Choroid plexus epithelial cell (primary cell): ENCODE measurements at regions not wholly inside any gene's neighbourhood (a gene's known extent, or its start where the extent isn't known, plus 50 kb on each side); places are given as distances from the start of the nearest gene placed in this dataset.

Source experiments
- DNase-seq: peaks from one replicate; pipeline ENCODE4 v3.0.0-alpha.2; 2010; ENCODE audit warnings: low read depth
- H3K4me3 ChIP-seq: 2 replicates; pipeline ENCODE4 v1.5.1; 2011; ENCODE audit warnings: low read depth, mild to moderate bottlenecking, control low read depth, low read length, moderate library complexity
- TF ChIP-seq, protein P1 (sequence below): conservative IDR thresholded peaks from 2 replicates; pipeline ENCODE4 v1.5.1; 2011; ENCODE audit warnings: low read depth, mild to moderate bottlenecking, control low read depth, inconsistent platforms, low read length, moderate library complexity

- TF ChIP-seq, protein P1, sequence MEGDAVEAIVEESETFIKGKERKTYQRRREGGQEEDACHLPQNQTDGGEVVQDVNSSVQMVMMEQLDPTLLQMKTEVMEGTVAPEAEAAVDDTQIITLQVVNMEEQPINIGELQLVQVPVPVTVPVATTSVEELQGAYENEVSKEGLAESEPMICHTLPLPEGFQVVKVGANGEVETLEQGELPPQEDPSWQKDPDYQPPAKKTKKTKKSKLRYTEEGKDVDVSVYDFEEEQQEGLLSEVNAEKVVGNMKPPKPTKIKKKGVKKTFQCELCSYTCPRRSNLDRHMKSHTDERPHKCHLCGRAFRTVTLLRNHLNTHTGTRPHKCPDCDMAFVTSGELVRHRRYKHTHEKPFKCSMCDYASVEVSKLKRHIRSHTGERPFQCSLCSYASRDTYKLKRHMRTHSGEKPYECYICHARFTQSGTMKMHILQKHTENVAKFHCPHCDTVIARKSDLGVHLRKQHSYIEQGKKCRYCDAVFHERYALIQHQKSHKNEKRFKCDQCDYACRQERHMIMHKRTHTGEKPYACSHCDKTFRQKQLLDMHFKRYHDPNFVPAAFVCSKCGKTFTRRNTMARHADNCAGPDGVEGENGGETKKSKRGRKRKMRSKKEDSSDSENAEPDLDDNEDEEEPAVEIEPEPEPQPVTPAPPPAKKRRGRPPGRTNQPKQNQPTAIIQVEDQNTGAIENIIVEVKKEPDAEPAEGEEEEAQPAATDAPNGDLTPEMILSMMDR, result no peak
Observed at GRCh38 chr14:66092748-66093147, 393.4 kb upstream of the CCDC196 start.

DNA sequence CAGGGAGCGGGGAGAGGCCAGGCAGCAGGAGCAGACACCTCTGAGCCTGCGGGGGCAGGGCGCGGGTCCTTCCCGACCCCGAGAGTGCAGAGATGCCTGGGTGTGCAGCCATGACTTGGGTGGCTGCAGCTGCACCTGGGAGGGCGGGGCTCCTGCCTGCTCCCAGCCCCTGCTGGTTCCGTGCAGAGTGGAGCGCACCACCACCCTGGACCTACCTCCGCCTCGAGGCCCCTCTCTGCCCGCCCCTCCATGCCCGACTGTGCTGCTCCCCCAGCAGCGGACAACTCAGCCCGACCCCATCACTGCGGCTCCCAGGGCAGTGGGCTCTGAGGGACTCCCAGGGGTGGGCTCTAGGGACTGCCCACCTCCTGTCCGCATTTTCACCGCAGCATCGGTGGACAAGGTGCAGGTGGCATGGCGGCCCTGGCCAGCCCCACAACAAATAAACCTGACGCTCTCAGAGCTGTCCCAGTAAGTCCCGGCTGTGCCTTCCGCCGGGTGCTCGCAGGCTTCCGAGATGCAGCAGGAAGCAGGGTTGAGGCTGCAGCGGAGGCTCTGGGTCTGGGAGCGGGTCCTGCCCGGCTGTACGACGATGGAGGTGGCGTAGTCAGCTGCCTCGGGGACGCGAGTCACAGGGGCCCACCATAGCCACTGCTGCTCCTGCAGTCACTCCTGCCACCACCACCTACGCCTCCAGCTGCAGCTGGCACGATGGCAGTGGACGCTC is 392.0 kb upstream of the CCDC196 start:
- DNase-seq, result no peak
- no peak overlapping the region for H3K4me3 ChIP-seq
- TF ChIP-seq, protein P1, result no peak

More at GRCh38 chr14:66092748-66093147, 393.4 kb upstream of the CCDC196 start:
- no peak for DNase-seq
- H3K4me3 ChIP-seq, result no peak overlapping the region

- DNase-seq, result no peak
- no peak overlapping the region for H3K4me3 ChIP-seq
- TF ChIP-seq, protein P1, result no peak
Observed at GRCh38 chr14:66099451-66099850, 386.7 kb upstream of the CCDC196 start.

GRCh38 chr14:66099931-66100330 is 386.2 kb upstream of the CCDC196 start:
- TF ChIP-seq, protein P1, result no peak
- no peak for DNase-seq
- no peak overlapping the region for H3K4me3 ChIP-seq

DNA sequence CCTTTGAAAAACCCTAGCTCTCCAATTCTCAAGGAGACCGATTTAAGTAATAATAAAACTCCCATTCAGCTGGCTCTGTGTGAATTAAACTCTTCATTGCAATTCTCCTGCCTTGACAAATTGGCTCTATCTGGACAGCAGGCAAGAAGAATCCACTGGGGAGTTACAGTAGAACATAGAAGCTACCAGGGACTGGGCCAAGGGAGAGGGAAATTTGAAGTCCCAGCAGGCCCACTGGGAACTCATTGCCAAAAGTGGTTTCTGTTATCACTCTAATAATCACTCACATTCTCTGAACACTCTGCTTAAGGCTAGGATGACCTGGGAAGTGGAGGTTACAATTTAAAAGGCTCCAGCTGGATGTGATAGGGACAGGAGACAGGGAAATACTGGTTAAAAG is 384.5 kb upstream of the CCDC196 start:
- TF ChIP-seq, protein P1, result no peak
- no peak for DNase-seq
- no peak overlapping the region for H3K4me3 ChIP-seq

DNA sequence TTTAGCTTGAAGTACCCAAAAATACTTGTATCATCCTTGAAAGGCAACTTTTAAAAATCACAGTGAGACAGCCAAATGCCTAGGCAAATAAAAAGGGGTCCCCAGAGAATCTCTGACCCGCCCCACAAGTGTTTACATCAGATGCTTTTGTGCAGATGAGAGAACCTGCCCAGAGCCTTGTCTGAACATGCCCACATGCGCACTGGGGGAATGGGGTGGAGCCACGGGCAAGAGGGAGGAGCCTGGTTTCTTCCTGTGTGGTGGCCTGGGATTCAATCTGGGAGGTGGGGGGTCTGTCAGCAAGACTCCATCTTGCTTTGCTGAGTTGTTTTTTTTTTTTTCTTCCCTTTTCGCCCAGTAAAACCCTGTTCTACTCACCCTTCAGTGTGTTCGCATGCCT is 381.7 kb upstream of the CCDC196 start:
- TF ChIP-seq, protein P1, result no peak
- H3K4me3 ChIP-seq, result no peak overlapping the region
- DNase-seq, result no peak

DNA sequence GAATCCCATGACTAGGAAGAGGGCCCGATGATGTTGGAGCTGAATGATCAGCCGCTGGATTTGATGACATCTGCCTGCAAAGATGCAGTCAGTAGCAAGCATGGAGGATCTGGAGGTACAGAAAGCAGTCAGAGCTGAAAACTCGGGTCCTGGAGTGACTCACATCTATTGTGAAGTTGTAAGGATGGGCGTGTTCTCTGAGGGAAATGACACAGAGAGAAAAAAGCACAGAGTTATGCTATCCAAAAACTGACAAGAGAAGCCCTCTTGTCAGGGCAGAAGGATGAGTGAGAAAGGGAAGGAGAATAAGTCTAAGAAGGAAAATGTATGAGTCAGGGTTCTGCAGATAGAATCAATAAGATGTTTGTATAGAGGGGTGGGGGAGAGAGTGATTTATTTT is 380.4 kb upstream of the CCDC196 start:
- H3K4me3 ChIP-seq, result no peak overlapping the region
- peak; percentile 9 for DNase-seq
- TF ChIP-seq, protein P1, result no peak
